ENCODE measurements at regions not wholly inside any gene's neighbourhood (a gene's known extent, or its start where the extent isn't known, plus 50 kb on each side); places are given as distances from the start of the nearest gene placed in this dataset.
"Not testable (repeated sequence)": the region's sequence is repeated elsewhere in the genome, so short reads cannot be mapped to it uniquely, and the experiment has no call there.

DNA sequence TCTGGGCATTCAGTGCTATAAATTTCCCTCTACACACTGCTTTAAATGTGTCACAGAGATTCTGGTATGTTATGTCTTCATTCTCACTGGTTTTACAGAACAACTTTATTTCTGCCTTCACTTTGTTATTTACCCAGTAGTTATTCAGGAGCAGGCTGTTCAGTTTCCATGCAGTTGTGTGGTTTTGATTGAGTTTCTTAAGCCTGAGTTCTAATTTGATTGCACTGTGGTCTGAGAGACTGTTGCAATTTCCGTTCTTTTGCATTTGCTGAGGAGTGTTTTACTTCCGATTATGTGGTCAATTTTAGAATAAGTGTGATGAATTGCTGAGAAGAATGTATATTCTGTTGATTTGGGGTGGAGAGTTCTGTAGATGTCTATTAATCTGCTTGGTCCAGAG, 50.1 kb upstream of the HCRTR2 start:
- not testable (repeated sequence) for H2BK120ac ChIP-seq (ENCODE audit: low read depth, low read length); H3K36me3 ChIP-seq (replicated peaks in 1 of 2; ENCODE audit: control insufficient read depth in 2 of 2, insufficient read depth in 2 of 2, low read length in 2 of 2); H3K4me2 ChIP-seq (ENCODE audit: insufficient read depth, low read length, poor library complexity, severe bottlenecking); H3K4me1 ChIP-seq (ENCODE audit: control insufficient read depth in 2 of 2, insufficient read depth in 1 of 2, low read depth in 1 of 2, low read length in 2 of 2); H2BK12ac ChIP-seq (ENCODE audit: low read length); H3K4ac ChIP-seq (ENCODE audit: low read length); H4K8ac ChIP-seq (ENCODE audit: low read depth, low read length); H2AK5ac ChIP-seq (ENCODE audit: low read depth, low read length); H3K23ac ChIP-seq (ENCODE audit: low read depth, low read length, poor library complexity); H3K18ac ChIP-seq (ENCODE audit: low read length); H3K79me1 ChIP-seq (ENCODE audit: low read depth, low read length); H3K27me3 ChIP-seq (ENCODE audit: control insufficient read depth in 3 of 3, insufficient read depth in 3 of 3, low read depth in 1 of 3, low read length in 3 of 3); H2AFZ ChIP-seq (ENCODE audit: low read length); DNase-seq (ENCODE audit: low spot score); H2BK5ac ChIP-seq (ENCODE audit: low read length); H4K91ac ChIP-seq (ENCODE audit: low read depth, low read length, poor library complexity); H3K9ac ChIP-seq (ENCODE audit: low read depth, low read length, poor library complexity); H3K4me3 ChIP-seq (ENCODE audit: low read length in 2 of 2); H2BK15ac ChIP-seq (ENCODE audit: low read length); H3K27ac ChIP-seq (replicated peaks; ENCODE audit: low read length); H3K9me3 ChIP-seq (replicated peaks in 1 of 2; ENCODE audit: control insufficient read depth in 2 of 2, insufficient read depth in 1 of 2, low read depth in 1 of 2, low read length in 2 of 2); H3K14ac ChIP-seq (ENCODE audit: low read length)
- no CpG with 5 or more reads among the region's 2 CpGs for WGBS, 2 donors (ENCODE audit: extremely low coverage in 2 of 2, insufficient read length in 2 of 2, insufficient replicate concordance in 1 of 2)

Measured in neuronal stem cell (in vitro differentiated cells).